WERI-Rb-1 (cell line): ENCODE measurements at regions not wholly inside any gene's neighbourhood (a gene's known extent, or its start where the extent isn't known, plus 50 kb on each side); places are given as distances from the start of the nearest gene placed in this dataset.

ENCODE experiments used
- DNase-seq: peaks from one replicate; pipeline ENCODE4 v3.0.0-alpha.2; 2020
- H3K27ac ChIP-seq: fragments of 250-450 bp; sonication (Bioruptor Pico); 2 replicates; pipeline ENCODE4 v1.5.1; 2020; ENCODE audit warnings: mild to moderate bottlenecking, moderate library complexity
- H3K27me3 ChIP-seq: fragments of 250-450 bp; sonication (Bioruptor Pico); 2 replicates; pipeline ENCODE4 v1.5.1; 2021; ENCODE audit warnings: mild to moderate bottlenecking, low read depth, moderate library complexity; ENCODE audit not compliant: insufficient read depth, severe bottlenecking
- H3K36me3 ChIP-seq: fragments of 250-450 bp; sonication (Bioruptor Pico); 2 replicates; pipeline ENCODE4 v1.5.1; 2020; ENCODE audit warnings: mild to moderate bottlenecking, moderate library complexity
- H3K4me3 ChIP-seq: 2 replicates; pipeline ENCODE4 v1.5.1; 2011; ENCODE audit warnings: low read depth, mild to moderate bottlenecking, control low read depth, low read length
- H3K9me3 ChIP-seq: fragments of 250-450 bp; sonication (Bioruptor Pico); 2 replicates; pipeline ENCODE4 v1.5.1; 2021; ENCODE audit warnings: mild to moderate bottlenecking, moderate library complexity; ENCODE audit not compliant: severe bottlenecking
- CTCF ChIP-seq: IDR thresholded peaks from 2 replicates; pipeline ENCODE4 v1.5.1; 2011; ENCODE audit warnings: low read depth, mild to moderate bottlenecking, control low read depth, inconsistent platforms, low read length

DNA sequence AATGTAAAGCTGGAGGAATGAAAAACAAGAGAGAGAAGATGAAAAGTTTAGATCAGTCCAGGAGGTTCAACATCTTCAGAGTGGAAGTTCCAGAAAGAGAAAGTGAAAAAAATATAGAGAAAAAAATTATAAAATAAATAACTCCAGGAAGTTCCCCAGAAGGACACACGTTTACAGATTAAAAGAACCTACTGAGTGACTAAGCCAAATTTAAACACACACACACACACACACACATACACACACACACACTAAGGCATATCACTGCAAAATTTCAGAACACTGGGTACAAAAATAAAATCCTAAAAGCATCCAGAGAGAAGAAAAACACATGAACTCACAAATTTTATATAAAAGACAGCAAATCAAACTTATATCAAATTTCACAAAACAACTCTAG lies 85.9 kb upstream of the PMAIP1 start:
- DNase-seq = no peak
- Histone ChIP-seq H3K4me3 (no peak overlapping the region), H3K9me3 (no peaks in the 10 kb centered on the region), H3K27me3 (no peaks in the 10 kb centered on the region), H3K36me3 (no peaks in the 10 kb centered on the region), H3K27ac (no peak overlapping the region)
- no peak for TF ChIP-seq CTCF

GRCh38 chr18:59810735-59811520 lies 88.9 kb upstream of the PMAIP1 start:
- Histone ChIP-seq H3K4me3 (no peak overlapping the region), H3K27ac (no peak overlapping the region), H3K36me3 (no peaks in the 10 kb centered on the region), H3K27me3 (no peaks in the 10 kb centered on the region), H3K9me3 (no peaks in the 10 kb centered on the region)
- DNase-seq = no peak
- no peak for TF ChIP-seq CTCF

DNA sequence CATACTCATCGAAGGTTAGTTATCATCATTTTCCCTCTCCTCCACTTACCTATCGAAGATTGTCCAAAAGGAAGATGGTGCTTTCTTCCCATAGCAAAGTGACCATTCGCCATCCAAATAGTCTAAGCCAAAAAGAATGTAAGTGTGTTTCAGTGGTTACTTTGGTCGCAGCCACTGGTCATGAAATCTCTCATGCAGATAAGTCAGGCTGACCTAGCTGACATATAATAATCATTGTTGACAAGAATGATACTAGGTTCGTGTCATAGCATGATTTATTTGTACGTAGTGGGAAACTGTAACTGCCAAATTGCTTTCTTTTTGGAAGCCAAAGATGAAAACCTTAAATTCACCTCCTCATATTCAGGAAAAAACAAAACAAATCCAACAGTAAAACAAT lies 89.6 kb upstream of the PMAIP1 start:
- no peak overlapping the region for H3K4me3 ChIP-seq
- no peaks in the 10 kb centered on the region for H3K27me3 ChIP-seq
- TF ChIP-seq CTCF = no peak
- H3K36me3 ChIP-seq = no peaks in the 10 kb centered on the region
- H3K9me3 ChIP-seq = no peaks in the 10 kb centered on the region
- H3K27ac ChIP-seq = no peak overlapping the region
- DNase-seq = no peak

GRCh38 chr18:59802031-59802430 lies 97.8 kb upstream of the PMAIP1 start:
- no peak for DNase-seq
- H3K27ac ChIP-seq = no peak overlapping the region
- H3K9me3 ChIP-seq = peaks cover 15% of the 10 kb centered on the region
- no peak for TF ChIP-seq CTCF
- no peaks in the 10 kb centered on the region for H3K27me3 ChIP-seq
- H3K4me3 ChIP-seq = no peak overlapping the region
- H3K36me3 ChIP-seq = no peaks in the 10 kb centered on the region

DNA sequence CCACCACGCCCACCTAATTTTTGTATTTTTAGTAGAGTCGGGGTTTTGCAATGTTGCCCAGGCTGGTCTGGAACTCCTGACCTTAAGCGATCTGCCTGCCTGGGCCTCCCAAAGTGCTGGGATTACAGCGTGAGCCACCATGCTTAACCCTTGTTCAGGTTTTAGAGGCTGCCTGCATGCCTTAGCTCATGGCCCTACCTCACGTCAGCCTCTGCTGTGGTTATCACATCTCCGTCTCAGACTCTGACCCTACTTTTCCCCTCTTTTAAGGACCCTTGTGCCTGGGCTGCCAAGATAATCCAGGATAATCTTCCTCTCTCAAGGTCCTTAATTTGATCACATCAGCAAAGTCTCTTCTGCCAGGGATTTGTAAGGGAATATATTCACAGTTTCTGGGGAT lies 98.2 kb upstream of the PMAIP1 start:
- Histone ChIP-seq H3K9me3 (peaks cover 15% of the 10 kb centered on the region), H3K36me3 (no peaks in the 10 kb centered on the region), H3K27me3 (no peaks in the 10 kb centered on the region), H3K27ac (no peak overlapping the region), H3K4me3 (no peak overlapping the region)
- no peak for TF ChIP-seq CTCF
- peak; percentile 52 for DNase-seq

GRCh38 chr18:59800897-59801296 lies 98.9 kb upstream of the PMAIP1 start:
- Histone ChIP-seq H3K36me3 (no peaks in the 10 kb centered on the region), H3K27ac (no peak overlapping the region), H3K4me3 (no peak overlapping the region), H3K27me3 (no peaks in the 10 kb centered on the region), H3K9me3 (peaks cover 16% of the 10 kb centered on the region)
- no peak for DNase-seq
- TF ChIP-seq CTCF = no peak
